GM12892 (cell line): ENCODE measurements at regions not wholly inside any gene's neighbourhood (a gene's known extent, or its start where the extent isn't known, plus 50 kb on each side); places are given as distances from the start of the nearest gene placed in this dataset.

ENCODE experiments used
- DNase-seq: peaks from one replicate; pipeline ENCODE4 v3.0.0; 2011; ENCODE audit not compliant: insufficient read length
- FAIRE-seq: peaks from 2 replicates; lab custom pipeline; 2011; peaks lifted over from hg19 to GRCh38; lab: Jason Lieb, UNC
- POLR2A ChIP-seq: IDR thresholded peaks from 2 replicates; pipeline ENCODE4 v1.6.1; 2011; ENCODE audit warnings: low read depth, low read length, control low read depth
- POLR2AphosphoS5 ChIP-seq: IDR thresholded peaks from 2 replicates; pipeline ENCODE4 v1.6.1; 2011; ENCODE audit warnings: low read depth, low read length, control low read depth
- TAF1 ChIP-seq: IDR thresholded peaks from 2 replicates; pipeline ENCODE4 v1.6.1; 2011; ENCODE audit warnings: low read depth, mild to moderate bottlenecking, control low read depth, low read length, borderline replicate concordance

- no peak for TF ChIP-seq POLR2A
- TF ChIP-seq TAF1: no peak
- no peak for FAIRE-seq
- no peak for DNase-seq
Measured at GRCh38 chr4:137389911-137390520, 142.3 kb downstream of the PCDH18 start.

- FAIRE-seq (no peak), DNase-seq (no peak)
- TF ChIP-seq POLR2A (no peak), POLR2AphosphoS5 (no peak), TAF1 (no peak)
Measured at GRCh38 chr4:137387924-137388323, 144.4 kb downstream of the PCDH18 start.

- no peak for TF ChIP-seq POLR2A
- no peak for TF ChIP-seq TAF1
- no peak for TF ChIP-seq POLR2AphosphoS5
- FAIRE-seq (no peak), DNase-seq (no peak)
Measured at GRCh38 chr4:137384476-137384875, 147.8 kb downstream of the PCDH18 start.

GRCh38 chr4:137378821-137379220 lies 153.5 kb downstream of the PCDH18 start:
- no peak for TF ChIP-seq TAF1
- no peak for TF ChIP-seq POLR2AphosphoS5
- TF ChIP-seq POLR2A: no peak
- no peak for FAIRE-seq
- DNase-seq: no peak

GRCh38 chr4:137378393-137378792 lies 153.9 kb downstream of the PCDH18 start:
- no peak for DNase-seq
- FAIRE-seq: no peak
- no peak for TF ChIP-seq TAF1
- TF ChIP-seq POLR2A: no peak
- TF ChIP-seq POLR2AphosphoS5: no peak

GRCh38 chr4:137376312-137376711 lies 156.0 kb downstream of the PCDH18 start:
- FAIRE-seq (no peak), DNase-seq (no peak)
- TF ChIP-seq TAF1 (no peak), POLR2AphosphoS5 (no peak), POLR2A (no peak)

GRCh38 chr4:137375111-137375850 lies 157.0 kb downstream of the PCDH18 start:
- TF ChIP-seq POLR2AphosphoS5 (no peak), POLR2A (no peak), TAF1 (no peak)
- FAIRE-seq: no peak
- DNase-seq: no peak

GRCh38 chr4:137370679-137371078 lies 161.6 kb downstream of the PCDH18 start:
- DNase-seq (no peak), FAIRE-seq (no peak)
- TF ChIP-seq TAF1: no peak
- no peak for TF ChIP-seq POLR2A
- no peak for TF ChIP-seq POLR2AphosphoS5

GRCh38 chr4:137370206-137370633 lies 162.1 kb downstream of the PCDH18 start:
- FAIRE-seq (no peak), DNase-seq (no peak)
- TF ChIP-seq POLR2A (no peak), TAF1 (no peak), POLR2AphosphoS5 (no peak)

GRCh38 chr4:137367620-137368019 lies 164.7 kb downstream of the PCDH18 start:
- no peak for DNase-seq
- TF ChIP-seq TAF1: no peak
- TF ChIP-seq POLR2AphosphoS5: no peak
- no peak for TF ChIP-seq POLR2A
- no peak for FAIRE-seq

GRCh38 chr4:137363496-137363895 lies 168.8 kb downstream of the PCDH18 start:
- FAIRE-seq (no peak), DNase-seq (no peak)
- TF ChIP-seq POLR2AphosphoS5: no peak
- TF ChIP-seq POLR2A: no peak
- TF ChIP-seq TAF1: no peak

GRCh38 chr4:137361756-137362470 lies 170.4 kb downstream of the PCDH18 start:
- no peak for DNase-seq
- FAIRE-seq: no peak
- TF ChIP-seq POLR2A (no peak), POLR2AphosphoS5 (no peak), TAF1 (no peak)
